HUES48 (cell line): ENCODE measurements at regions not wholly inside any gene's neighbourhood (a gene's known extent, or its start where the extent isn't known, plus 50 kb on each side); places are given as distances from the start of the nearest gene placed in this dataset.
"Not testable (repeated sequence)": the region's sequence is repeated elsewhere in the genome, so short reads cannot be mapped to it uniquely, and the experiment has no call there.

Experiments used
- H3K27ac ChIP-seq: one replicate; pipeline ENCODE4 v1.7.0; 2013; ENCODE audit warnings: low read depth, low read length, inconsistent platforms
- H3K27me3 ChIP-seq: 2 replicates; pipeline ENCODE4 v1.6.1; 2013; ENCODE audit warnings: mild to moderate bottlenecking, low read length; ENCODE audit not compliant: control insufficient read depth, insufficient read depth
- H3K36me3 ChIP-seq: 2 replicates; pipeline ENCODE4 v1.6.1; 2013; ENCODE audit warnings: low read length; ENCODE audit not compliant: control insufficient read depth, insufficient read depth
- H3K4me1 ChIP-seq: 2 replicates; pipeline ENCODE4 v1.6.1; 2013; ENCODE audit warnings: mild to moderate bottlenecking, low read length; ENCODE audit not compliant: control insufficient read depth, insufficient read depth
- H3K4me3 ChIP-seq: 2 replicates; pipeline ENCODE4 v1.5.1; 2013; ENCODE audit warnings: mild to moderate bottlenecking, low read depth, low read length
- H3K9ac ChIP-seq: 2 replicates; pipeline ENCODE4 v1.6.1; 2013; ENCODE audit warnings: mild to moderate bottlenecking, low read depth, low read length, moderate library complexity
- H3K9me3 ChIP-seq: 2 replicates; pipeline ENCODE4 v1.6.1; 2013; ENCODE audit warnings: low read length; ENCODE audit not compliant: control insufficient read depth, insufficient read depth

GRCh38 chr7:68843985-68844384 is 754.3 kb upstream of the AUTS2 start:
- H3K4me1 ChIP-seq, H3K9me3 ChIP-seq, H3K27me3 ChIP-seq, H3K4me3 ChIP-seq, H3K27ac ChIP-seq, H3K9ac ChIP-seq, H3K36me3 ChIP-seq: not testable (repeated sequence)

GRCh38 chr7:68846811-68847325 is 751.4 kb upstream of the AUTS2 start:
- Histone ChIP-seq H3K4me1 (0 out of 2 replicates have a peak, but pooled peaks cover 3% of the 10 kb centered on the region), H3K27me3 (no peaks in the 10 kb centered on the region), H3K4me3 (no peak overlapping the region), H3K36me3 (no peaks in the 10 kb centered on the region), H3K27ac (no peak overlapping the region), H3K9me3 (no peaks in the 10 kb centered on the region), H3K9ac (no peak overlapping the region)

- Histone ChIP-seq H3K36me3 (no peaks in the 10 kb centered on the region), H3K27ac (no peak overlapping the region), H3K4me1 (no peaks in the 10 kb centered on the region), H3K9me3 (no peaks in the 10 kb centered on the region), H3K9ac (no peak overlapping the region), H3K4me3 (no peak overlapping the region), H3K27me3 (no peaks in the 10 kb centered on the region)
These were observed 745.0 kb upstream of the AUTS2 start for GRCh38 chr7:68853254-68853653.

GRCh38 chr7:68857571-68857970 is 740.7 kb upstream of the AUTS2 start:
- no peak overlapping the region for H3K9ac ChIP-seq
- H3K36me3 ChIP-seq = no peaks in the 10 kb centered on the region
- no peaks in the 10 kb centered on the region for H3K4me1 ChIP-seq
- H3K4me3 ChIP-seq = no peak overlapping the region
- no peaks in the 10 kb centered on the region for H3K27me3 ChIP-seq
- H3K27ac ChIP-seq = no peak overlapping the region
- no peaks in the 10 kb centered on the region for H3K9me3 ChIP-seq

GRCh38 chr7:68858497-68858896 is 739.8 kb upstream of the AUTS2 start:
- Histone ChIP-seq H3K4me1 (no peaks in the 10 kb centered on the region), H3K27me3 (no peaks in the 10 kb centered on the region), H3K27ac (no peak overlapping the region), H3K36me3 (no peaks in the 10 kb centered on the region), H3K4me3 (no peak overlapping the region), H3K9ac (no peak overlapping the region), H3K9me3 (no peaks in the 10 kb centered on the region)

GRCh38 chr7:68861171-68861570 is 737.1 kb upstream of the AUTS2 start:
- Histone ChIP-seq H3K4me3 (no peak overlapping the region), H3K4me1 (peaks cover 5% of the 10 kb centered on the region), H3K27me3 (no peaks in the 10 kb centered on the region), H3K9ac (no peak overlapping the region), H3K36me3 (no peaks in the 10 kb centered on the region), H3K27ac (no peak overlapping the region), H3K9me3 (no peaks in the 10 kb centered on the region)

- Histone ChIP-seq H3K9me3 (no peaks in the 10 kb centered on the region), H3K4me1 (peaks cover 10% of the 10 kb centered on the region), H3K4me3 (no peak overlapping the region), H3K36me3 (no peaks in the 10 kb centered on the region), H3K9ac (no peak overlapping the region), H3K27me3 (no peaks in the 10 kb centered on the region), H3K27ac (no peak overlapping the region)
These were observed 736.0 kb upstream of the AUTS2 start for GRCh38 chr7:68862261-68862660.

GRCh38 chr7:68862736-68863135 is 735.5 kb upstream of the AUTS2 start:
- Histone ChIP-seq H3K9ac (no peak overlapping the region), H3K36me3 (no peaks in the 10 kb centered on the region), H3K27ac (no peak overlapping the region), H3K4me1 (peaks cover 10% of the 10 kb centered on the region), H3K27me3 (no peaks in the 10 kb centered on the region), H3K9me3 (no peaks in the 10 kb centered on the region), H3K4me3 (no peak overlapping the region)

- no peak overlapping the region; the same call in 1 of the 2 replicates for H3K4me3 ChIP-seq
- H3K36me3 ChIP-seq = no peaks in the 10 kb centered on the region
- H3K9ac ChIP-seq = peak overlapping the region; percentile 41; the same call in 1 of the 2 replicates
- peaks cover 16% of the 10 kb centered on the region for H3K4me1 ChIP-seq
- no peaks in the 10 kb centered on the region for H3K27me3 ChIP-seq
- H3K27ac ChIP-seq = peak overlapping the region; percentile 91
- H3K9me3 ChIP-seq = no peaks in the 10 kb centered on the region; the same call in 1 of the 2 replicates
These were observed 732.7 kb upstream of the AUTS2 start for GRCh38 chr7:68865351-68866199.

GRCh38 chr7:68866200-68866570 is 732.1 kb upstream of the AUTS2 start:
- H3K9me3 ChIP-seq = no peaks in the 10 kb centered on the region; the same call in 1 of the 2 replicates
- no peaks in the 10 kb centered on the region for H3K36me3 ChIP-seq
- H3K4me3 ChIP-seq = no peak overlapping the region; the same call in 1 of the 2 replicates
- peak overlapping the region; percentile 91 for H3K27ac ChIP-seq
- no peaks in the 10 kb centered on the region for H3K27me3 ChIP-seq
- H3K9ac ChIP-seq = peak overlapping the region; percentile 41; the same call in 1 of the 2 replicates
- peaks cover 16% of the 10 kb centered on the region for H3K4me1 ChIP-seq

GRCh38 chr7:68866721-68867120 is 731.6 kb upstream of the AUTS2 start:
- H3K9me3 ChIP-seq, H3K27me3 ChIP-seq, H3K9ac ChIP-seq, H3K4me3 ChIP-seq, H3K36me3 ChIP-seq: not testable (repeated sequence)
- peak overlapping the region; percentile 91 for H3K27ac ChIP-seq
- H3K4me1 ChIP-seq = peaks cover 16% of the 10 kb centered on the region
